GM18870 (cell line): ENCODE measurements at regions not wholly inside any gene's neighbourhood (a gene's known extent, or its start where the extent isn't known, plus 50 kb on each side); places are given as distances from the start of the nearest gene placed in this dataset.

ENCODE experiments used
- ATAC-seq: cut with Tn5 transposase; IDR thresholded peaks from one replicate; pipeline ENCODE4 v1.9.1; 2021; ENCODE audit warnings: moderate library complexity; ENCODE audit not compliant: unreplicated experiment

GRCh38 chr3:14307656-14308302 lies 94.6 kb upstream of the SLC6A6 start:
- ATAC-seq, result no peak

DNA sequence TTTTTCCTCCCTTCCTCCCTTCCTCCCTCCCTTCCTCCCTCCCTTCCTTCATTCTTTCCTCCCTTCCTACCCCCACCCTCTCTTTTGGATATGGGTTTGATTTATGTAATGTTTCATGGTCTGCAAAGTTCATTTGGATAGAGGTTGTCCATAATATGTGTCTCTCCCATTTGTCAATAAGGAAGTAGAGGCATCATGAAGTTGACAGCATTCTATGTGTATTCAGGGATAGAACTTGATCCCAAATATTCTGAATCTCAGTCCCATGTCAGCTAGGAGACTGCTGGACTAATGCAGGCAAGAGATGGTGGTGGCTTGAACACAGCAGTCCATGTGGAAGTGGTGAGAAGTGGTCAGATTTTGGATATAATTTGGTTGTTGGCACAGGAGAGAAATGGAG lies 90.7 kb upstream of the SLC6A6 start:
- no peak for ATAC-seq

- no peak for ATAC-seq
These were observed 90.0 kb upstream of the SLC6A6 start for GRCh38 chr3:14312375-14312774.

- no peak for ATAC-seq
These were observed 85.3 kb upstream of the SLC6A6 start for GRCh38 chr3:14317057-14317553.

- ATAC-seq, result no peak
These were observed 83.8 kb upstream of the SLC6A6 start for GRCh38 chr3:14318646-14319045.

- ATAC-seq, result peak; percentile 66
These were observed 82.7 kb upstream of the SLC6A6 start for GRCh38 chr3:14319654-14320182.

GRCh38 chr3:14320219-14320618 lies 82.2 kb upstream of the SLC6A6 start:
- ATAC-seq, result no peak

DNA sequence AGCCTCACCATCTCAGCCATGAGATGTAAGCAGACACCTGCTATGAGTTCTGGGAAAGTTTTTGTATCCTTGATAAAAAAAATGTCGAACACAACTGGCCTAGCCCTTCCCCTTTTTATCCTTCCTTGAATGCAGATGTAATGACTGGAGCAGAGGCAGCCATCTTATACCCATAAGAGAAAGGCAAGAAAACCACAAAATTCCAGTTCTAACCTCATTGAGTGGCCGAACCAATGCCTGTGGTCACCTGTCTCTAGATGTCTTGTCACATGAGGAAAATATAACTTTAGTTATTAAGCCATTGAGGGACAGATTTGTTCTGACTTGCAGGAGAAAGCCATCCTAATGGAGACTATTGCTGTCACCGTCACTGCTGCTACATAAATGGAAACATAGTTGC lies 80.4 kb upstream of the SLC6A6 start:
- no peak for ATAC-seq

- no peak for ATAC-seq
These were observed 79.6 kb upstream of the SLC6A6 start for GRCh38 chr3:14322667-14323295.

- no peak for ATAC-seq
These were observed 78.8 kb upstream of the SLC6A6 start for GRCh38 chr3:14323401-14324223.

GRCh38 chr3:14324224-14324944 lies 78.0 kb upstream of the SLC6A6 start:
- no peak for ATAC-seq

- ATAC-seq, result no peak
These were observed 74.0 kb upstream of the SLC6A6 start for GRCh38 chr3:14328422-14328821.

- ATAC-seq, result no peak
These were observed 73.1 kb upstream of the SLC6A6 start for GRCh38 chr3:14329116-14329830.

GRCh38 chr3:14329842-14330241 lies 72.6 kb upstream of the SLC6A6 start:
- no peak for ATAC-seq

GRCh38 chr3:14330508-14330907 lies 71.9 kb upstream of the SLC6A6 start:
- ATAC-seq, result no peak

DNA sequence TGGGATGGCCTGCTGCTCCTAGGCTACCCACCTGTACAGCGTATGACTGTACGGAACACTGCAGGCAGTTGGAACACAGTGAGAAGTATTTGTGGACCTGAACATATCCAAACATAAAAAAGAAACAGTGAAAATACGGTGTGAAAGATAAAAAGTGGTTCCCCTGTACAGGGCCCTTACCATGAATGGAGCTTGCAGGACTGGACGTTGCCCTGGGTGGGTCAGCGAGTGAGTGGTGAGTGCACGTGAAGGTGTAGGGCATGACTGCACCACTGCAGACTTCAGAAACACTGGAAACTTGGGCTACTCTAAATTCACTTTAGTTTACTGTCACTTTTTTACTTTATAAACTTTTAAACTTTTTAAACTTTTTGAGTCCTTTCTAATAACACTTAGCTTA lies 71.2 kb upstream of the SLC6A6 start:
- no peak for ATAC-seq

- ATAC-seq, result no peak
These were observed 70.0 kb upstream of the SLC6A6 start for GRCh38 chr3:14332392-14332791.

- no peak for ATAC-seq
These were observed 69.2 kb upstream of the SLC6A6 start for GRCh38 chr3:14333215-14333614.

DNA sequence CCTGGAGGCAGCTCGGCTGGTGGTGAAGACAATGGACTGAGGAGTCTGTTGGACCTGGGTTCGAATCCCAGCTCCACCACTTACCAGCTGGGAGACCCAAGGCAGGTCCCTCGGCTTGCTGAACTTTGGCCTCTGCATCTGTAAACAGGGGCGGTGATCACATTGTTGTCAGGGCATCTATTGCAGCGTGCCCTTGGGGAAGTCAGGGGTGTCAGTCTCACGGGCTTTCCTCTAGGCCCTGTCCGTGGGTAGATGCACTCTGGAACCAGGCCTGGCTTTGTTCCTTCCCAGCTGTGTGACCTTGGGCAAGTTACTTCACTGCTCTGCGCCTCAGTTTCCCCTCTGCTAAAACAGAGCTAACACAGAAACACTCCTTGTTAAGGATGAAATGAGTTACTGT lies 68.8 kb upstream of the SLC6A6 start:
- ATAC-seq, result no peak

GRCh38 chr3:14334136-14334535 lies 68.3 kb upstream of the SLC6A6 start:
- ATAC-seq, result no peak
